HepG2 (cell line): ENCODE measurements at regions not wholly inside any gene's neighbourhood (a gene's known extent, or its start where the extent isn't known, plus 50 kb on each side); places are given as distances from the start of the nearest gene placed in this dataset.

Experiments
- ATAC-seq: fragments of 200-7000 bp; cut with Tn5 transposase; 3 replicates; pipeline ENCODE4 v1.9.1; 2020; ENCODE audit warnings: mild to moderate bottlenecking, moderate library complexity
- BruUV-seq: library from RNA; stranded (reverse); fragments of 400-500 nt; replicated peaks from 2 replicates; lab custom pipeline; 2021; lab: Mats Ljungman, UMichigan
- CTCF ChIA-PET: fragments of 300-600 bp; formaldehyde crosslinking; extraction: SDS; loops from one replicate; lab custom pipeline; 2021; ENCODE audit warnings: low total read pairs, inconsistent platforms, low intra/inter-chr PET ratio; lab: Yijun Ruan, JAX
- POLR2A ChIA-PET: fragments of 350-600 bp; sonication (Branson Sonifier 250); formaldehyde crosslinking; loops from one replicate; lab custom pipeline; 2020; ENCODE audit warnings: antibody characterized with exemption, inconsistent platforms; lab: Yijun Ruan, JAX
- DNase-seq: peaks from one replicate; pipeline ENCODE4 v3.0.0-alpha.2; 2015; ENCODE audit warnings: low spot score
- FAIRE-seq: peaks from 3 replicates; lab custom pipeline; 2011; peaks lifted over from hg19 to GRCh38; lab: Jason Lieb, UNC
- H2AFZ ChIP-seq: one replicate; pipeline ENCODE4 v1.6.1; 2011; ENCODE audit warnings: low read length, inconsistent platforms
- H3K27ac ChIP-seq: fragments of 300-600 bp; 3 replicates; pipeline ENCODE4 v1.8.0; 2011; ENCODE audit warnings: mixed run types, mild to moderate bottlenecking, mixed read lengths, low read length, inconsistent platforms; ENCODE audit not compliant: insufficient read depth; ENCODE audit errors: extremely low read length
- H3K27me3 ChIP-seq, 2 experiments: fragments of 200-600 bp in 1 of 2; 2 replicates in 1 of 2; 3 replicates in 1 of 2; pipeline versions ENCODE4 v1.6.0 to v1.8.0; 2011; ENCODE audit warnings: low read length in 2 of 2, mild to moderate bottlenecking in 2 of 2, moderate library complexity in 2 of 2, inconsistent platforms in 1 of 2; ENCODE audit not compliant: insufficient read depth in 2 of 2, control insufficient read depth in 1 of 2
- H3K36me3 ChIP-seq, 2 experiments: fragments of 200-600 bp in 1 of 2; replicated peaks in 1 of 2; 2 replicates in 1 of 2; 3 replicates in 1 of 2; pipeline versions ENCODE4 v1.5.1 to v1.8.0; 2011; ENCODE audit warnings: low read length in 2 of 2, inconsistent platforms in 1 of 2; ENCODE audit not compliant: insufficient read depth in 2 of 2, control insufficient read depth in 1 of 2
- H3K4me1 ChIP-seq: 2 replicates; pipeline ENCODE4 v1.5.1; 2012; ENCODE audit warnings: low read length, inconsistent platforms; ENCODE audit not compliant: insufficient read depth
- H3K4me2 ChIP-seq: 2 replicates; pipeline ENCODE4 v1.6.0; 2011; ENCODE audit warnings: low read depth, low read length, inconsistent platforms
- H3K4me3 ChIP-seq, 3 experiments: fragments of 200-600 bp in 1 of 3; sonication (generic), shearing (Covaris generic) in 1 of 3; replicated peaks in 1 of 3; 2 replicates each; pipeline ENCODE4 v1.5.1; 2011 to 2016; ENCODE audit warnings: low read length in 3 of 3, inconsistent platforms in 2 of 3, low read depth in 2 of 3, mild to moderate bottlenecking in 2 of 3, control low read depth in 1 of 3, mixed read lengths in 1 of 3; ENCODE audit not compliant: insufficient read depth in 1 of 3
- H3K79me2 ChIP-seq: one replicate; pipeline ENCODE4 v1.6.1; 2011; ENCODE audit warnings: low read length, inconsistent platforms; ENCODE audit not compliant: insufficient read depth
- H3K9ac ChIP-seq: 2 replicates; pipeline ENCODE4 v1.6.0; 2011; ENCODE audit warnings: mild to moderate bottlenecking, low read depth, low read length, inconsistent platforms; ENCODE audit not compliant: insufficient read depth
- H3K9me3 ChIP-seq: 2 replicates; pipeline ENCODE4 v1.5.1; 2012; ENCODE audit warnings: mild to moderate bottlenecking, low read length
- H4K20me1 ChIP-seq: 2 replicates; pipeline ENCODE4 v1.6.0; 2011; ENCODE audit warnings: inconsistent platforms, mild to moderate bottlenecking, low read length, moderate library complexity; ENCODE audit not compliant: insufficient read depth
- BCL6 ChIP-seq: IDR thresholded peaks from 2 replicates; pipeline ENCODE4 v1.6.1; 2016; ENCODE audit warnings: missing genetic modification reagents, missing compliant biosample characterization
- DPF2 ChIP-seq: sonication (generic); formaldehyde crosslinking; IDR thresholded peaks from 2 replicates; pipeline ENCODE4 v1.4.0; 2020; ENCODE audit warnings: mild to moderate bottlenecking, low read depth, missing genetic modification reagents, borderline replicate concordance
- ELF1 ChIP-seq: sonication (generic); formaldehyde crosslinking; IDR thresholded peaks from 2 replicates; pipeline ENCODE4 v1.4.0; 2020; ENCODE audit warnings: missing genetic modification reagents
- FOXP4 ChIP-seq: sonication (generic); formaldehyde crosslinking; IDR thresholded peaks from 2 replicates; pipeline ENCODE4 v1.4.0; 2020; ENCODE audit warnings: missing genetic modification reagents
- HES4 ChIP-seq: sonication (generic); formaldehyde crosslinking; IDR thresholded peaks from 2 replicates; pipeline ENCODE4 v1.9.0; 2021; ENCODE audit warnings: mild to moderate bottlenecking, missing genetic modification reagents, borderline replicate concordance
- HHEX ChIP-seq: IDR thresholded peaks from 2 replicates; pipeline ENCODE4 v1.6.1; 2016; ENCODE audit warnings: control low read depth
- HIVEP1 ChIP-seq: sonication (generic); formaldehyde crosslinking; IDR thresholded peaks from 2 replicates; pipeline ENCODE4 v1.4.0; 2020; ENCODE audit warnings: mild to moderate bottlenecking, missing genetic modification reagents
- NR2F6 ChIP-seq, 2 experiments: IDR thresholded peaks; 2 replicates each; pipeline ENCODE4 v1.6.1; 2016; ENCODE audit warnings: antibody characterized with exemption in 1 of 2, mild to moderate bottlenecking in 1 of 2
- NR3C1 ChIP-seq: sonication (generic); formaldehyde crosslinking; IDR thresholded peaks from 2 replicates; pipeline ENCODE4 v1.4.0; 2020; ENCODE audit warnings: missing genetic modification reagents
- RCOR2 ChIP-seq: IDR thresholded peaks from 2 replicates; pipeline ENCODE4 v1.6.1; 2016; ENCODE audit warnings: missing biosample characterization, missing genetic modification reagents
- SOX13 ChIP-seq, 3 experiments: fragments of 450-650 bp in 1 of 3; sonication (generic) in 1 of 3; formaldehyde crosslinking in 1 of 3; IDR thresholded peaks in 2 of 3; conservative IDR thresholded peaks in 1 of 3; 2 replicates each; pipeline versions ENCODE4 v1.5.0 to v1.6.1; 2016 to 2020; ENCODE audit warnings: antibody characterized with exemption in 1 of 3, mild to moderate bottlenecking in 1 of 3, missing compliant biosample characterization in 1 of 3, missing genetic modification reagents in 1 of 3, moderate library complexity in 1 of 3
- SOX6 ChIP-seq, 2 experiments: fragments of 450-650 bp in 1 of 2; sonication (generic) in 1 of 2; formaldehyde crosslinking in 1 of 2; IDR thresholded peaks; 2 replicates each; pipeline versions ENCODE4 v1.4.0 to v1.6.1; 2017 to 2020; ENCODE audit warnings: antibody characterized with exemption in 1 of 2, mild to moderate bottlenecking in 1 of 2, missing genetic modification reagents in 1 of 2
- STAG1 ChIP-seq: sonication (generic); formaldehyde crosslinking; IDR thresholded peaks from 2 replicates; pipeline ENCODE4 v1.4.0; 2020; ENCODE audit warnings: missing genetic modification reagents
- YEATS4 ChIP-seq: sonication (generic); formaldehyde crosslinking; IDR thresholded peaks from 2 replicates; pipeline ENCODE4 v1.4.0; 2020; ENCODE audit warnings: missing genetic modification reagents, borderline replicate concordance
- ZNF354B ChIP-seq: sonication (generic); formaldehyde crosslinking; IDR thresholded peaks from 2 replicates; pipeline ENCODE4 v1.8.0; 2022; ENCODE audit warnings: mild to moderate bottlenecking, missing genetic modification reagents
- ZNF44 ChIP-seq: sonication (generic); formaldehyde crosslinking; IDR thresholded peaks from 2 replicates; pipeline ENCODE4 v1.5.1; 2020; ENCODE audit warnings: mild to moderate bottlenecking, missing genetic modification reagents
- ZNF441 ChIP-seq: sonication (generic); formaldehyde crosslinking; IDR thresholded peaks from 2 replicates; pipeline ENCODE4 v1.7.0; 2021; ENCODE audit warnings: missing genetic modification reagents, borderline replicate concordance
- ZNF598 ChIP-seq: sonication (generic); formaldehyde crosslinking; IDR thresholded peaks from 2 replicates; pipeline ENCODE4 v1.5.1; 2020; ENCODE audit warnings: mild to moderate bottlenecking, missing genetic modification reagents, borderline replicate concordance
- WGBS: methylation state at CpG from one replicate; pipeline ENCODE4 v1.1.6; 2017; ENCODE audit warnings: low lambda C conversion rate; 5-methylcytosine and 5-hydroxymethylcytosine counted together
- in situ Hi-C: cut with HindIII; loops from 2 replicates; pipeline ENCODE4 v1.10.0; 2017; ENCODE audit warnings: low pct_unique_long_range_greater_than_20kb; ENCODE audit not compliant: extremely low pct_ligation_motif_present
- intact Hi-C: fragments of 100-400 bp; cut with micrococcal nuclease; formaldehyde crosslinking; loops from one replicate; pipeline ENCODE4 v1.10.0; 2022; ENCODE audit not compliant: unreplicated experiment
- TF ChIP-seq, protein P1 (sequence below): sonication (generic); formaldehyde crosslinking; IDR thresholded peaks from 2 replicates; pipeline ENCODE4 v1.5.0; 2020; ENCODE audit warnings: missing genetic modification reagents, mild to moderate bottlenecking, borderline replicate concordance
- TF ChIP-seq, protein P2 (sequence below): sonication (generic); formaldehyde crosslinking; IDR thresholded peaks from 2 replicates; pipeline ENCODE4 v1.5.0; 2020; ENCODE audit warnings: missing genetic modification reagents

GRCh38 chr20:61192337-61192950, 59.6 kb upstream of the CDH4 start (continued):
- TF ChIP-seq, protein P1, sequence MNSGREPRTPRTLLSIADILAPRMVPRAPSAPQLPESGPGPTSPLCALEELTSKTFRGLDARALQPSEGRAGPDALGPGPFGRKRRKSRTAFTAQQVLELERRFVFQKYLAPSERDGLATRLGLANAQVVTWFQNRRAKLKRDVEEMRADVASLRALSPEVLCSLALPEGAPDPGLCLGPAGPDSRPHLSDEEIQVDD (CRISPR knock-in tag) = no peak
- TF ChIP-seq NR3C1 (no peak), HES4 (CRISPR knock-in tag) (no peak), BCL6 (peak; percentile 61), HHEX (no peak), SOX13 (IDR thresholded peaks at IDR 0.05) (no peak), SOX13 (CRISPR knock-in tag; conservative IDR thresholded peaks at IDR 0.05 in 1 of 2, IDR thresholded peaks at IDR 0.05 in 1 of 2) (peak in 1 of 2 experiments; percentile 45; a peak in 1 of 4 replicates), YEATS4 (no peak), ZNF44 (CRISPR knock-in tag) (no peak), ZNF598 (no peak), HIVEP1 (CRISPR knock-in tag) (no peak), NR2F6 (IDR thresholded peaks at IDR 0.05) (peak; percentile 35; the same call in 1 of the 2 replicates), NR2F6 (CRISPR knock-in tag; IDR thresholded peaks at IDR 0.05) (no peak)

- H3K79me2 ChIP-seq = no peaks in the 10 kb centered on the region
- intact Hi-C loops (no loop called here), in situ Hi-C loops (no loop called here)
- BruUV-seq = no TSS peak
- H3K9me3 ChIP-seq = no peaks in the 10 kb centered on the region
- H3K27ac ChIP-seq = no peak overlapping the region
- H3K4me1 ChIP-seq = peaks cover 5% of the 10 kb centered on the region; the same call in 1 of the 2 replicates
- H4K20me1 ChIP-seq = no peaks in the 10 kb centered on the region
- no peak for FAIRE-seq
- WGBS = 49% methylated on average over 15 of the region's 15 CpGs
- H3K27me3 ChIP-seq = peaks cover 0 to 18% of the 10 kb centered on the region in 2 experiments; a peak in 2 of 5 replicates
- POLR2A ChIA-PET = no interaction called here
- no peak for ATAC-seq
- CTCF ChIA-PET = no interaction called here
- H3K9ac ChIP-seq = no peak overlapping the region
- H3K4me2 ChIP-seq = no peak overlapping the region
- H2AFZ ChIP-seq = no peak overlapping the region
- no peaks in the 10 kb centered on the region for H3K36me3 ChIP-seq
- no peak for DNase-seq
- no peak overlapping the region for H3K4me3 ChIP-seq
- TF ChIP-seq STAG1 (CRISPR knock-in tag) (no peak), RCOR2 (CRISPR knock-in tag) (no peak), FOXP4 (CRISPR knock-in tag) (no peak), SOX6 (IDR thresholded peaks at IDR 0.05) (no peak), SOX6 (CRISPR knock-in tag; IDR thresholded peaks at IDR 0.05) (no peak), ELF1 (CRISPR knock-in tag) (no peak), ZNF441 (no peak), ZNF354B (CRISPR knock-in tag) (no peak), DPF2 (CRISPR knock-in tag) (no peak)
- TF ChIP-seq, protein P2, sequence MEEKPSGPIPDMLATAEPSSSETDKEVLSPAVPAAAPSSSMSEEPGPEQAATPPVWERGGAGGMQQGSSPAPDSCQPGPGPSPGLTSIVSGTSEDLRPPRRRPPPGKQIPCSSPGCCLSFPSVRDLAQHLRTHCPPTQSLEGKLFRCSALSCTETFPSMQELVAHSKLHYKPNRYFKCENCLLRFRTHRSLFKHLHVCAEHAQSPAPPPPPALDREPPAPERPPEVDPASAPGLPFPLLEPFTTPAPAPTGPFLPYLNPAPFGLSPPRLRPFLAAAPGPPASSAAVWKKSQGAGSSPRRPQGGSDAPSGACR (CRISPR knock-in tag) = no peak
Observed at GRCh38 chr20:61193164-61193563, 58.9 kb upstream of the CDH4 start.
